Superior temporal gyrus (tissue), 1 donor: ENCODE measurements at regions not wholly inside any gene's neighbourhood (a gene's known extent, or its start where the extent isn't known, plus 50 kb on each side); places are given as distances from the start of the nearest gene placed in this dataset.
"Not testable (repeated sequence)": the region's sequence is repeated elsewhere in the genome, so short reads cannot be mapped to it uniquely, and the experiment has no call there.

Source experiments
- DNase-seq: peaks from one replicate; pipeline ENCODE4 v3.0.0-alpha.2; 2016; ENCODE audit errors: extremely low spot score

GRCh38 chr2:226477221-226478108 is 322.2 kb downstream of the IRS1 start:
- no peak for DNase-seq

- no peak for DNase-seq
These were observed 324.0 kb downstream of the IRS1 start for GRCh38 chr2:226475650-226476049.

- DNase-seq, result no peak
These were observed 325.5 kb downstream of the IRS1 start for GRCh38 chr2:226474131-226474530.

GRCh38 chr2:226471987-226472470 is 327.6 kb downstream of the IRS1 start:
- no peak for DNase-seq

GRCh38 chr2:226467633-226468032 is 332.0 kb downstream of the IRS1 start:
- DNase-seq, result no peak

GRCh38 chr2:226467221-226467620 is 332.4 kb downstream of the IRS1 start:
- no peak for DNase-seq

- DNase-seq, result no peak
These were observed 333.0 kb downstream of the IRS1 start for GRCh38 chr2:226466589-226466988.

GRCh38 chr2:226466124-226466523 is 333.5 kb downstream of the IRS1 start:
- no peak for DNase-seq

- DNase-seq, result no peak
These were observed 335.2 kb downstream of the IRS1 start for GRCh38 chr2:226464380-226464779.

- DNase-seq, result no peak
These were observed 336.5 kb downstream of the IRS1 start for GRCh38 chr2:226463154-226463553.

- no peak for DNase-seq
These were observed 337.6 kb downstream of the IRS1 start for GRCh38 chr2:226461981-226462380.

GRCh38 chr2:226456144-226456543 is 343.5 kb downstream of the IRS1 start:
- not testable (repeated sequence) for DNase-seq

- no peak for DNase-seq
These were observed 346.9 kb downstream of the IRS1 start for GRCh38 chr2:226452768-226453167.

- no peak for DNase-seq
These were observed 348.1 kb downstream of the IRS1 start for GRCh38 chr2:226451486-226451885.

- DNase-seq, result no peak
These were observed 349.5 kb downstream of the IRS1 start for GRCh38 chr2:226450141-226450540.

- DNase-seq, result no peak
These were observed 352.0 kb downstream of the IRS1 start for GRCh38 chr2:226447338-226448300.

- DNase-seq, result no peak
These were observed 353.1 kb downstream of the IRS1 start for GRCh38 chr2:226446406-226447001.

GRCh38 chr2:226445216-226445861 is 354.3 kb downstream of the IRS1 start:
- no peak for DNase-seq

GRCh38 chr2:226443112-226443511 is 356.5 kb downstream of the IRS1 start:
- no peak for DNase-seq

GRCh38 chr2:226440127-226440918 is 359.3 kb downstream of the IRS1 start:
- no peak for DNase-seq

GRCh38 chr2:226439337-226439736 is 360.3 kb downstream of the IRS1 start:
- no peak for DNase-seq
